COLO668 (cell line): ENCODE measurements at regions not wholly inside any gene's neighbourhood (a gene's known extent, or its start where the extent isn't known, plus 50 kb on each side); places are given as distances from the start of the nearest gene placed in this dataset.

Experiments
- DNase-seq: peaks from one replicate; lab custom pipeline; 2025; ENCODE audit not compliant: unreplicated experiment; lab: John Stamatoyannopoulos, UW

DNA sequence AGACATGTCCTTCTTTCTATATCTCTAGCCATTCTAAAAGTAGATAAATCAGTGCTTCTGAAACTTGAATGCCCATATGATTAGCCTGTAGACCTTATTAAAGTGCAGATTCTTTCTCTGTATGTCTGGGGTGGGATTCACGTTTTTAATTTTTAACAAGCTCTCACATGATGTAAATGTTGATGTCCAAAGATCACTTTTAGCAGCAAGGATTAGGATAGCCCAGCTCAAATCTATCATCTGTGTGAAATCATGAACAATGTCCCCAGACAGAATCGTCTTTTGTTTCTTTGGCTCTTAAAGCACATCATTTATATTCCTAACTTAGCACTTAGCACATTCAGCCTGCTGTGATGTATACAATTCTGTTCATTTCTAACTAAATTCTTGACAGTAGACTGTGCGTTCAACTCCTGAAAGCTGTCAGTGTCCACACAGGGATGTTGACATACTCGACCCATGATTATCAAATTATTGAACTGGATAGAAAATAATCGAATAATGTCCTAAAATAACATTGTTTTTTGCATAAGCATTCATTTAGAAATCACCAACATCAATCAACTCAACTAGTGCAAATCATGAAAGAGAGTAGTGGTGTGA lies 102.1 kb upstream of the MLIP start:
- no peak for DNase-seq

DNA sequence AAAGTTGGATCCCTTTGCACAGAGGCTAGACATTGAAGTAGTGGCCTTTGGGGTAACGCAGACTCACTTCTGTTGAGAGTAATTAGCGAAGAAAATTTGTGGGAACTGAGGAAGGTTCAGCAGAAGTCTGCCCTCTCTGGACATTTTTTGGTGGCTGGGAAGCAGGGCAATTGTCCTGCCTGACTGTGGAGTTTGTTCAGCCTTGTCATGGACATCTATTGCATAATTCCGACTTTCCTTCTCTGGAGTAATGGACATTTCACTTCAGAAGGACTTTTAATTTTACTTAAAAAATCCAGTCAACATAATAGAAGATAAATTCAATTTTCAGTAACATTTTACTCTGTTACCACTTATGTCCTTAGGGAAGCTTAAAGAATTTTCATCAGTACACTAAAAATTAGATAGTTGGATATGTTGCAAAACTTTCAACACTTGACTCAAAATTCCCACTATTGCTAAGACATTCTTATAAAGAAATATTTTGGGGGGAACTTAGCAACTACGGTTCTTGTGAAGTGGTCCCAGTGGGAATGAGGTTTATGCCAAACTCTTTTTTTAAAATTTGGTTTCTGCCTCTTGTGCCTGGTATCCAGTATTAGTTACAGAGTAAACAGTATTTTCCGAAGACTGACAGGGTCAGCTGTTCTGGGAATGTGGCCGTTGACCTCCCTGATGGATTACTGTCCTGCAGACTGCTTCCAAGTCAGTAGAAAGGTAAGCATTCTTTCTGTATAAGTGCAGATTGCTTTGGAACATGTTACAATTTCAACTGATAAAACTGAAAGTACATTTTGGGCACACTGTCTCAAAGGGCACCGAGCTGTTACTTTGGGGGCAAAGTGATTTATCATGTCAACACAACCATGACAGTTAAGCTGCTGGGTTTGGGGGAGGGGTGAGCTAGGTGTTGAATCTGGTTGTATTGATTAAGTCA lies 100.6 kb upstream of the MLIP start:
- DNase-seq = no peak

DNA sequence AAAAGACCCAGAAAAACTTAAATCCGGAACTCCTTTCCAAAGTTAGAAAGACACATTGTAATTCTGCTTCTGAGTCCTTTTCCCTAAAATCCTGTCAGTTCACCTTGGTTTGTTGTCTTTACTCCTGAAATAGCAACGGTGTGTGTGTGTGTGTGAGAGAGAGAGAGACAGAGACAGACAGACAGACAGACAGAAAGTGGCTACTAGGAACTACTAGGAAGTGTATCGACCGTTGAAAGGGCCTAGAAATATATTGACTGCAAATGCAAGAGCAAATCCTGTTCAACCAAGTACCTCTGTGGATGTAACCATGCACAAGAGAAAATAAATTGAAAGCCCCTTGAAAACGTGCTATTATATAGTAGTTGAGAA lies 100.0 kb upstream of the MLIP start:
- DNase-seq = no peak

DNA sequence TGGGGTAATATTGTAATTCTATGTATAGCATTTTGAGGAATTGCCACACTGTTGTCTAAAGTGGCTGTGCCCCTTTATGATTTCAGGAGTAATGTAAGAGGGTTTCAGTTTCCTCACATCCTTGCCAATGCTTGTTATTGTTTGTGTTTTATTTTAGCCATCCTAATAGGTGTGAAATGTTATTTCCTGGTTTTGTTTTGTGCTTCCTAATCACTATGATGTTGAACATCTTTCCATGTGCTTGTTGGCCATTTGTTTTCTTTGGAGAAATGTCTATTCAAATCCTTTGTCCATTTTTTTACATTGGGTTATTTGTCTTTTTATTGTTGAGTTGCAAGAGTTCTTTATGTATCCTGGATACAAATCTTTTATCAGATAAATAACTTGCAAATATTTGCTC lies 97.3 kb upstream of the MLIP start:
- DNase-seq = no peak

DNA sequence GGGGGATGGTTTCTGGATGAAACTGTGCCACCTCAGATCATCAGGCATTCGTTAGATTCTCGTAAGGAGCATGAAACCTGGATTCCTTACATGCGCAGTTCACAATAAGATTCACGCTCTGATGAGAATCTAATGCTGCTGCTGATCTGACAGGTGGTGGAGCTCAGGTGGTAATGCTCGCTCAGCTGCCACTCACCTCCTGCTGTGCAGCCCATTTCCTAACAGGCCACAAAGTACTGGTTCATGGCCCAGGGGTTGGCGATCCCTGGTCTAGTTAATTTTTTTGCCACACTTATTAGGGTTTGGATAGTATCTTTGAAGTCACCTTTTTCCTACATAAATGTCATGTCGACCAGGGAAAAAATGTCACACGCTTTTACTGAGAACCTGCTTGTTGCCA lies 96.8 kb upstream of the MLIP start:
- peak; percentile 26 for DNase-seq

DNA sequence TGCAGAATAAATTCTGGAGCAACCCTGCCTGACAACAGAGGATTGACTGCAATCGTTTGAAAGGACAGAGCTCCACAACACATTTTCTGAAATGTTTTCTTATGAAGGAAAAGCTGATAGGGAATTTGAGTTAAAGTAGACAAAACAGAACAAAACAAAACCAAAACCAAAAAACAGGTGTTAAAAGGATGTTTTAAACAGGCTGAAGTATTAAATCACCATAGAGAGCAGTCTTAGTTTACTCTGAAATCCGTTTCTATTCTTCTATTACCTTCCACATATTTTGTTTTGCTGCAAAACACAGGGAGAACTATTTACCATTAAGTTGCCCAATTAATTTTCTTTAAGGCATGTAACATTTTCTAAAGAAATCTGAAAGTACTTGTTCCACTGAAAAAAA lies 93.4 kb upstream of the MLIP start:
- no peak for DNase-seq

DNA sequence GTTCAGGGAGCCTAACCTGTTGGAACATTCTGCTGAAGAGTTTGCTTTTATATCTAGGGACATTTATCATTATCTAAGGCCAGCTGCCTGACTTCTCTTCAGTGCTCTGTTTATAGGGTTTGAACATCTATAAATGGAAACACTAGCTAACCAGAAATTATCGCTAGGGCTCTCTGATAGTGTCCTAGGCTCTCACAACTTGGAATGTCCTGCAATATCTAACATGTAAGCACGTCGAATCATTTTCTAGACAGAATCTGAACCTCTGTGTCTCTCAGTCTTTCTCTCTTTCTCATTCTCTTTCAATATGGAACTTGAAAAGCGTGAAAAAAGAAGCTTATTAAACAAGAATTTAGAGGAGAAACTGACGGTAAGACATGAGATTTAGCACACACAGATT lies 92.5 kb upstream of the MLIP start:
- DNase-seq = no peak

DNA sequence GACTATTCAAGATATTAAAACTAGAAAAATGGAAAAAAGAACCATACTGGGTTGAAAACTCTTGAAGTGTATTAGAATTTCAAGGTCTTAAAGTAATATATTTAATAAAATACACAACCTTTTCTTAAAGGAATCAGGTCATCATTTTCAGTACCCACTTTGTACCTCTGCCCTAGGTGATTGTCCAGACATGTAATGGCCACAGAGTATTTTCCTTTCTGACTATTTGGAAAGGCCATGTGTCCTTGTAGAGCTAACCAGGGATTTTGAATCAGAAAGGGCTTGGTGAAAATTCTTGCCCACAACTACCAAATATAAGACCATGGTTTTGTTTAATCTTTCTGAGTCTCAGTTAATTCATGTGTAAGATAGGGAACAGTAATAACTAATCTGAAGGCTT lies 91.4 kb upstream of the MLIP start:
- DNase-seq = no peak

DNA sequence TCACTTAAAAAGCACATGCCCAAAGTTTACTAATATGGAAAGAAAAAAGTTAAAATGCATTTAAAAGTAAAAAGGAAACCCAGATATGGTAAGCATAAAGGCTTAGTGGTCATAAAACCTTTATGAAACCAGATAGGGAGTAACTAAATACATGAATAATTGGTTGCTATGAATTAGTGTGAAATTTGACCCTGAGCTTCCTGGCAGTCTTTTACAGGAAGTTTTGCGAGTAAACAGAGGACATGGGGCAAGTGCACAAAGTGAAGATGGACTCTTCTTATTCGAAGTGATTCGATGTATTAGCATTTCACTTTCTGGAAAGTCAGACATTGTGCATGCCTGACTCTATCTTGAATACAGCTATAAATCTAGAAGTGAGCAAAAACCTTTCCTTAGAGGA lies 90.9 kb upstream of the MLIP start:
- DNase-seq = no peak

DNA sequence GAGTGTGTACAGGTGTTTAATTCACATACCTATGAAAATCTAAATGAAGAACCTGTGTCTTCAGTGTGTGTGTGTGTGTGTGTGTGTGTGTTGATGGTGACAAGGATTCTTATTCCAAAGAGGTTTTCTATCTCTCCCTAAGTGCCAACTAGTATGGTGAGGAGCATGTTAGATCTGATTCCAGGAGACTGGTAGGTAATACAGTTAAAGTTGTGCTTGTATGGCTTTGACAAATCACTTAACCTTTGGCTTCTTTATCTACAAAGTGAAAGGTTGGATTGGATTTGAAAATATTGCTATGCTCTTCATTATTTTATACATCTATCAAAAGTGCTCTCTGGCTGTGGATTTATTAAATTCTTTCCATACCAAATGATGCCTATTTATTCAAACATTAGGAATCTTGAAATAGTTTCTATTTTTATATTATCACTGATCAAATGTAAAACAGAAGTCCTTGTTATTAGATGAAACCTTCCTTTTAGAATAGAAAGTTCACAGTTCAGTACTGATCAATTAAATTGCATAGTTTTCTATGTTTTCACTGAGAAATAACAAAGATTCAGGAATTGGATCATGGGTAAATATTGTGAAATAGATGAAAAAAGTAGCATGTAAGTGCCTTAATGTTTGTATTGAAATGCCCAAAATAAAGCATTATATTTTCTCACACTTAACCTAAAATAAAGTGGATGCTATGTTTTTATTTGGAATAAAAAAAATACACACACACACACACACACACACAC lies 84.4 kb upstream of the MLIP start:
- DNase-seq = no peak

DNA sequence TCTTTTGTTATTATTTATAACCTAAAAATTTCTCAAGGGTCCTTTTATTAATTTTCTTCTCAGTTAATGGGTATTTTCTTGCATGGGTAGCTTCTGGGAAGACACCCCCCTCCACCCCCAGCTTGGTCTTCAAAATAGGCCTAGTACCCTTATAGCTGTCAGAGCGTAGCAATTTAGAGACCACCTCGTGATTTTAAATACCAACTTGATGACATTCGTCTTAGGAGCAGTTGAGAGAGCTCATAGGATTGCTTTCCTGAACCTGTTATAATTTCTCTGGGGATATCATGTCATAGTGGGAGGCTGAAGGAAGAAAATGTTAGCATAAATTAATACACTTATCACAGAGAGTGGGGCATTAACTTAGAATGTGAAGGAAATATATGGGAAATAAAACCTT lies 83.1 kb upstream of the MLIP start:
- DNase-seq = no peak

DNA sequence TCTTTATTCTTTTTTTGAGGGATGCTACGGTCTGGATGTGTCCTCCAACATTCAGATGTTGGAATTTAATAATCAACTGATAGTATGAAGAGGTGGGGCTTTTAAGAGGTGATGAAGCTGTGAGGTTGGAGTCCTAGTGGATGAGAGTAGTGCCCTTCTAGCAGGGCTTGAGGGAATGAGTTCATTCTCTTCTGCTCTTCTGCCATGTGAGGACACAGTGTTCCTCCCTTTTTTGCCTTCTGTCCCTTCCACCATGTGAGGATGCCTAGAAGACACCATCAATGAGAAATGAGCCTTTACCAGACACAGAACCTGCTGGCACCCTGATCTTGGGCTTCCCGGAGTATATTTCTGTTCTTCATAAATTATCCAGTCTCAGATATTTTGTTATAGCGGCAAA lies 82.1 kb upstream of the MLIP start:
- DNase-seq = no peak

DNA sequence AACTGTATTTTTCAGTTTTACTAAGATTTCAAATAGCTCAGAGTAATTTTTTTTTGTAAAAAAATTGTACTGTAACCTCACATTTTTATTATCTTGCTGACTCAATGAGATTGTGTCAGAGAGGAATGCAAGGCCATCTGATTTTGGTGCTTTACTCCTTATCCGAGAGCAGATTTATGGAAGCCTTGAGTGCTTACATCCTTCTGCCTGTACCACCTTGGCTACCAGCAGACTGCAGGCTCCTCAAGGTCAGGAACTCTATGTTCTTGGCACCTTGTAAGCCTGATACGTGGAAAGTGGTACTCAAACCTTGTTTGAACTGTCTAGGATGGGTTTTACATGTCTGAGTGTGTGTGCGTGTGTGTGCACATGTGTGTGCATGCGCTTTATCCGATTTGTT lies 80.1 kb upstream of the MLIP start:
- no peak for DNase-seq

DNA sequence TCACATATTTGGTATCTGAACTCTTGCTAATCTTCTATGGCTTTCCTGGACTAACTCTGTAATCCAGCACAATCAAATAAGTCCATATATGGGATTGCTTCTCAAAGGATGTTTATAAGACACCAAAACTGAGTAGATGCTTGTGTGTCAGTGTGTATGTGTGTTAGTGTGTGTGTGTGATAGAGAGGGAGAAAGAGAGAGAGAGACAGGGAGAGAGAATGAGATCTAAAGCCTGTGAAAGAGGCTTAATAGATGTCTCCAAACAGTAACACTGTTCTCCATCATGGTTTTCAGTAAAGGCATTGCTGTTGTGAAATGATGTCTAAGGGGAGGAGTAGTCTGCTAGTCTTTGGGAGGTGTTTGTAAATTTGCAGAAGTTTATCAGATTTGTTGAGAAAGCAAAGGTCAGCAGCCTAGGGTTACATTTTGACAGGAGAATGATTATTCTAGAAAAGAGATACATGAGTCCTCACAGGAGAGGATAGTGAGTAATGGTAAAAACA lies 73.9 kb upstream of the MLIP start:
- DNase-seq = no peak

DNA sequence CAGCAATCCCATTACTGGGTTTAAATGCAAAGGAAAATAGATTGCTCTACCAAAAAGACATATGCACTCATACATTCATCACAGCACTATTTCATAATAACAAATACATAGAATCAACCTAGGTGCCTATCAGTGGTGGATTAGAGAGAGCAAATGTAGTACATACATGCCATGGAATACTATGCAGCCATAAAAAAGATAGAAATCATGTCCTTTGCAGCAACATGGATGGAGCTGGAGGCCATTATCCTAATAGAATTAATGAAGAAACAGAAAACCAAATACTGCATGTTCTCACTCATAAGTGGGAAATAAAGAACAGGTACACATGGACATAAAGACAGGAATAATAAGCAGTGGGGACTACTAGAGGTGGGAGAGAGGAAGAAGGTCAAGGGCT lies 70.7 kb upstream of the MLIP start:
- no peak for DNase-seq

DNA sequence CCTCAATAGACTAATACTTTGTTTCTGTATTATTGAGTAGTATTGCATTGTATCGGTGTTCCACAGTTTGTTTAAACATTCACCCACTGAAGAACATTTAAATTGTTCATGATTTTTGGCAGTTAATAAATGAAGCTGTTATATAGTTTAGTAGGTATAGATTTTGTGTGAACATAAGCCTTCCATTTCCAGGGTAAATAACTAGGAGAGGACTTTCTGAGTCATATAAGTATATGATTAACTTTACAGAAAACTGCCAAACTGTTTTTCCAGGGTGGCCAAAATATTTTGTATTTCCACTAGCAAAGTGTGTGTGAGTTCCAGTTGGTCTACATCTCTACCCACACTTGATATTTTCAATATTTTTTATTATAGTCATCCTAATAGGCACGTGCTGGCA lies 70.0 kb upstream of the MLIP start:
- no peak for DNase-seq

DNA sequence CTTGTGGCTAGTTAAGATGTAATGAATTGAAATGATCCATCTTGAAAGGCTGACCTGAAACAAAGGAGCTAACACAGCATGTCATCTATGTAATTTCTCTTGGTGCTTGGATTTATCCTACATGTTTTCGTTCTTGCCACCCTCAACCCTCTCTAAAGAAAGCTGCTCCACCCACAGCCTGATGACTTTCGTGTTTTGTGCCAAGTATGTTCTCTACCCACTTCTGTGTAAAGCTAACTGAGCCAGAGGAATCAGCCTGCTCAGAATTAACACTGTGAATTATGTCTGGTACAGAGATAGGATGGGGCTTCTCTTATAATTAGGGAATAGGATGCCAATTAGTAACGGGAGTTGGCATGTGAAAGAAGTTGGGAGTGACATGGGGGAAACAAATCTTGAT lies 67.9 kb upstream of the MLIP start:
- no peak for DNase-seq

DNA sequence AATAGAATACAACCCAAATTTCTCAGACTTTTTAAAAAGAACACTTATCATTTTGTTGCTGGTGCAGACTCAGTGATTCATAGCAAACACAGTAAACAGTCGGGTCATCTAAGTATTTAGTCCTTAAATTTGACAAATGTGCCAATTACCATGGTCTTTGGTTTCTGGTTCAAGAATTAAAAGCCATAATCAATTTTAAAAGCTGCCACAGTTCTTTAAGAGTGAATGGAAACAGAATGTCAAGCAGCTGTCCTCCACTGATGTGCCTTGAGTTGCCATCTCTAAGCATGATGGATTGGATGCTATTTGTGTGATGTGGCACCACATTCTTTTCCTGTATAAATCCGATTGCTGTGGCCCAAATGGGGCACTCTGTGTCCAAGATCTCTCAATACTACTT lies 67.2 kb upstream of the MLIP start:
- DNase-seq = no peak

DNA sequence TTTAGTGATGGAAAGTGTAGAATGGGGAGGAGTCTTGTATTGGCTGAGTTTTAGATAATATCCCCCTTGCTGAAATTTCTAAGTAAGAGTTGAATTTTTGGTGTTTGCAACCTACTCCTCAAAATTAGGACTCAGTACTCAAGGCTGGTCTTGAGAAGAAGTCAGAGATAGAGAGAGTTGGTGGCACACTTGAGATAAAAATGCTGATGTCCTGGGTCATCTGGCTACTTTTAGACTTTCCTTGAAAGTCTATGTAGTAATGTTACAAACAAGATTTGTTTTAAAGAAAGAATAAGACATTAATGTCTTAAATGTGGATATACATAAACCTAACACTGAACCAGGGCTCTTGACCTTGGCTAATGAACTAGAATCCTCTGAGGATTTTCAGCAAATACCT lies 62.5 kb upstream of the MLIP start:
- no peak for DNase-seq

DNA sequence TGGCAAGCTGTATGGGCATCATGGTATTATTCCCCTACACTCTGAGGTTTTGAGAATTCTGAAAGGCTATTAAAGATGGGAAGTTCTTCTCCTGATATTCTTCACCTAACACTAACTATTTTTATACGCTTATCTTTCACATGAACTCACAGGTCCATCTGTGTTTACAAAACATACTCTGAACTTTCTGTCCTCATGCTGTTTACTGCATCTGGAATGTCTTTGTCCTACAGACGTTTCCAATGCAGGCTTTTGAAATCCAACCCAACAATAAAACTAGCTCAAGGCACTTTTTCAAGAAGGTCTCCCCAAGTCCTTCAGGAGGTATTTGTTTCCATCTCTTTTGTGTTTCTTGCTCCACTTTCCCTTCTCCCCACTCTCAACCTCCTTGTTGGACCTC lies 60.5 kb upstream of the MLIP start:
- DNase-seq = no peak

DNA sequence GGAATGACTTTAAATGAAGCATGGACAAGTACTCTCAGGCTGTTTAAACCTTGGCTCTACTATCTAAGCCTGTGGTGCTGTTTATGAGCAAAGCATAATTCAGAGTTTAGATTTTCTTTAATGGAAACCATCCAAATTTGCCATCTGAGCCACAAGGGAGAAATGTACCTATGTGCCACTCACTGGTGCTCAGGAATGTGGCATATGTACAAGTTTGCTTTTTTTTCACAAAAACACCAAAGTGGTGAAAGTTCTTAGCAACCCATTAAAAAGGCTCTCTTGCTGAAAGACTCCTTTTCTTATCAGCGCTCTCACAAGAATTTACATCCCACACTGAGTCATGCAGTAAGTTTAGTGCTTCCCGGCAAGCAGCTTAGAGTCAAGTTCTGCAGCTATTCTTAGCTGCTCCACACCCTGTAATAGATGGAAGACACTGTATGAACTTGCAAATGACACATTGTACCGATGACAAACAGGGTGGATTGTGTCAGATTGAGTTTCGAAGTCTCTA lies 57.3 kb upstream of the MLIP start:
- no peak for DNase-seq

DNA sequence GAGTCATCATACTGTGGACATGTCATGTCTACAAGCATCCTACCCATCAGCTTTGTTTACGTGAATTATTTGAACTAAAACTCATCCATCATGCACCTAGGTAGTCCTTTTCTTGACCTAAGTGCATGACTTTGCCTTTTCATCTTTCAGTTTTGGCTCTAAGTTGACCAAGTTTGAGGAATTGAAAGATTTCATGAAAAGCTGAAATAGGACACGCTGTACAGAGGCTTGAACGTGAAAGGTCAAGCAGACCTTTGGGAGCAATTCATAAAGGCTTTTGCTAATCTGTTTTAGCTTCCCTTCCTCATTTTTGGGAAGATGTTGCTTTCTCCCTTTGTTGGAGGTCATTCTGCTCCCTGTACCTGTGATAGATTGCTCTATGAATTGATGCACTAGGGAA lies 55.1 kb upstream of the MLIP start:
- no peak for DNase-seq
